Astrocyte (in vitro differentiated cells and primary cell): ENCODE measurements at regions not wholly inside any gene's neighbourhood (a gene's known extent, or its start where the extent isn't known, plus 50 kb on each side); places are given as distances from the start of the nearest gene placed in this dataset.

Experiments
- DNase-seq: peaks from one replicate; pipeline ENCODE4 v3.0.0-alpha.2; 2010; ENCODE audit warnings: low read depth
- FAIRE-seq: peaks from 2 replicates; lab custom pipeline; 2011; peaks lifted over from hg19 to GRCh38; lab: Jason Lieb, UNC
- H2AFZ ChIP-seq: 2 replicates; pipeline ENCODE4 v1.6.0; 2012; ENCODE audit warnings: low read depth, low read length, inconsistent platforms
- H3K27ac ChIP-seq: 2 replicates; pipeline ENCODE4 v1.5.1; 2011; ENCODE audit warnings: low read depth, low read length, inconsistent platforms
- H3K27me3 ChIP-seq: 2 replicates; pipeline ENCODE4 v1.6.0; 2011; ENCODE audit warnings: low read length, inconsistent platforms; ENCODE audit not compliant: insufficient read depth
- H3K36me3 ChIP-seq: 2 replicates; pipeline ENCODE4 v1.5.1; 2011; ENCODE audit warnings: low read length, inconsistent platforms; ENCODE audit not compliant: insufficient read depth
- H3K4me1 ChIP-seq: 2 replicates; pipeline ENCODE4 v1.5.1; 2011; ENCODE audit warnings: low read length, inconsistent platforms; ENCODE audit not compliant: insufficient read depth
- H3K4me2 ChIP-seq: 2 replicates; pipeline ENCODE4 v1.6.0; 2012; ENCODE audit warnings: low read length, inconsistent platforms
- H3K4me3 ChIP-seq: 2 replicates; pipeline ENCODE4 v1.5.1; 2011; ENCODE audit warnings: low read depth, mild to moderate bottlenecking, low read length, inconsistent platforms; ENCODE audit not compliant: insufficient read depth
- H3K79me2 ChIP-seq: 2 replicates; pipeline ENCODE4 v1.6.0; 2012; ENCODE audit warnings: mild to moderate bottlenecking, low read length, inconsistent platforms; ENCODE audit not compliant: insufficient read depth
- H3K9ac ChIP-seq: 2 replicates; pipeline ENCODE4 v1.6.0; 2012; ENCODE audit warnings: mild to moderate bottlenecking, low read length, inconsistent platforms
- H3K9me3 ChIP-seq: 2 replicates; pipeline ENCODE4 v1.5.1; 2012; ENCODE audit warnings: low read depth, mild to moderate bottlenecking, low read length, inconsistent platforms; ENCODE audit not compliant: insufficient read depth
- H4K20me1 ChIP-seq: 2 replicates; pipeline ENCODE4 v1.6.0; 2012; ENCODE audit warnings: low read length, inconsistent platforms; ENCODE audit not compliant: insufficient read depth
- H3K27ac Mint-ChIP-seq: one replicate; pipeline ENCODE4 v1.8.0; 2021; ENCODE audit warnings: mild to moderate bottlenecking, mixed read lengths; ENCODE audit not compliant: unreplicated experiment
- H3K27me3 Mint-ChIP-seq: one replicate; pipeline ENCODE4 v1.8.0; 2021; ENCODE audit warnings: low read depth, mixed read lengths; ENCODE audit not compliant: unreplicated experiment
- H3K36me3 Mint-ChIP-seq: one replicate; pipeline ENCODE4 v1.8.0; 2021; ENCODE audit warnings: low read depth, mixed read lengths; ENCODE audit not compliant: unreplicated experiment
- H3K4me1 Mint-ChIP-seq: one replicate; pipeline ENCODE4 v1.8.0; 2021; ENCODE audit warnings: low read depth, mixed read lengths; ENCODE audit not compliant: unreplicated experiment
- H3K4me3 Mint-ChIP-seq: one replicate; pipeline ENCODE4 v1.8.0; 2021; ENCODE audit warnings: mild to moderate bottlenecking, moderate library complexity, mixed read lengths; ENCODE audit not compliant: unreplicated experiment
- H3K9me3 Mint-ChIP-seq: one replicate; pipeline ENCODE4 v1.8.0; 2021; ENCODE audit warnings: mild to moderate bottlenecking, mixed read lengths; ENCODE audit not compliant: unreplicated experiment
- EZH2 ChIP-seq: IDR thresholded peaks from 2 replicates; pipeline ENCODE4 v1.6.1; 2012; ENCODE audit warnings: mild to moderate bottlenecking, low read length, inconsistent platforms; ENCODE audit not compliant: insufficient read depth
- TF ChIP-seq, protein P1 (sequence below): IDR thresholded peaks from 2 replicates; pipeline ENCODE4 v1.5.1; 2011; ENCODE audit warnings: low read depth, mild to moderate bottlenecking, inconsistent platforms, low read length, moderate library complexity; ENCODE audit not compliant: insufficient read depth

- Histone ChIP-seq H3K4me2 (no peak overlapping the region), H3K36me3 (no peaks in the 10 kb centered on the region), H3K79me2 (no peaks in the 10 kb centered on the region), H3K4me1 (no peaks in the 10 kb centered on the region), H3K9me3 (no peaks in the 10 kb centered on the region), H4K20me1 (no peaks in the 10 kb centered on the region), H3K27ac (no peak overlapping the region), H3K9ac (no peak overlapping the region), H3K4me3 (no peak overlapping the region), H3K27me3 (no peaks in the 10 kb centered on the region), H2AFZ (no peak overlapping the region)
- H3K27ac Mint-ChIP-seq, result no peak overlapping the region
- no peak overlapping the region for H3K4me3 Mint-ChIP-seq
- H3K9me3 Mint-ChIP-seq, result peaks cover 1% of the 10 kb centered on the region
- no peaks in the 10 kb centered on the region for H3K36me3 Mint-ChIP-seq
- H3K4me1 Mint-ChIP-seq, result no peaks in the 10 kb centered on the region
- peaks cover 3% of the 10 kb centered on the region for H3K27me3 Mint-ChIP-seq
- DNase-seq (no peak), FAIRE-seq (no peak)
- TF ChIP-seq, protein P1, sequence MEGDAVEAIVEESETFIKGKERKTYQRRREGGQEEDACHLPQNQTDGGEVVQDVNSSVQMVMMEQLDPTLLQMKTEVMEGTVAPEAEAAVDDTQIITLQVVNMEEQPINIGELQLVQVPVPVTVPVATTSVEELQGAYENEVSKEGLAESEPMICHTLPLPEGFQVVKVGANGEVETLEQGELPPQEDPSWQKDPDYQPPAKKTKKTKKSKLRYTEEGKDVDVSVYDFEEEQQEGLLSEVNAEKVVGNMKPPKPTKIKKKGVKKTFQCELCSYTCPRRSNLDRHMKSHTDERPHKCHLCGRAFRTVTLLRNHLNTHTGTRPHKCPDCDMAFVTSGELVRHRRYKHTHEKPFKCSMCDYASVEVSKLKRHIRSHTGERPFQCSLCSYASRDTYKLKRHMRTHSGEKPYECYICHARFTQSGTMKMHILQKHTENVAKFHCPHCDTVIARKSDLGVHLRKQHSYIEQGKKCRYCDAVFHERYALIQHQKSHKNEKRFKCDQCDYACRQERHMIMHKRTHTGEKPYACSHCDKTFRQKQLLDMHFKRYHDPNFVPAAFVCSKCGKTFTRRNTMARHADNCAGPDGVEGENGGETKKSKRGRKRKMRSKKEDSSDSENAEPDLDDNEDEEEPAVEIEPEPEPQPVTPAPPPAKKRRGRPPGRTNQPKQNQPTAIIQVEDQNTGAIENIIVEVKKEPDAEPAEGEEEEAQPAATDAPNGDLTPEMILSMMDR, result no peak
Measured at GRCh38 chr1:99152132-99152531, 112.2 kb upstream of the PLPPR4 start.

GRCh38 chr1:99163671-99164070, 100.6 kb upstream of the PLPPR4 start:
- no peaks in the 10 kb centered on the region for H3K27me3 ChIP-seq
- TF ChIP-seq, protein P1, result no peak
- TF ChIP-seq EZH2, result no peak
- H3K27ac ChIP-seq, result no peak overlapping the region
- Mint-ChIP-seq H3K27me3 (no peaks in the 10 kb centered on the region), H3K4me1 (no peaks in the 10 kb centered on the region), H3K9me3 (peaks cover 2% of the 10 kb centered on the region), H3K27ac (no peak overlapping the region), H3K4me3 (no peak overlapping the region), H3K36me3 (no peaks in the 10 kb centered on the region)
- no peak overlapping the region for H2AFZ ChIP-seq
- H3K9me3 ChIP-seq, result no peaks in the 10 kb centered on the region
- no peaks in the 10 kb centered on the region for H3K36me3 ChIP-seq
- H3K79me2 ChIP-seq, result no peaks in the 10 kb centered on the region
- no peak overlapping the region for H3K4me3 ChIP-seq
- FAIRE-seq (no peak), DNase-seq (no peak)
- no peaks in the 10 kb centered on the region for H4K20me1 ChIP-seq
- H3K9ac ChIP-seq, result no peak overlapping the region
- H3K4me1 ChIP-seq, result no peaks in the 10 kb centered on the region
- no peak overlapping the region for H3K4me2 ChIP-seq

DNA sequence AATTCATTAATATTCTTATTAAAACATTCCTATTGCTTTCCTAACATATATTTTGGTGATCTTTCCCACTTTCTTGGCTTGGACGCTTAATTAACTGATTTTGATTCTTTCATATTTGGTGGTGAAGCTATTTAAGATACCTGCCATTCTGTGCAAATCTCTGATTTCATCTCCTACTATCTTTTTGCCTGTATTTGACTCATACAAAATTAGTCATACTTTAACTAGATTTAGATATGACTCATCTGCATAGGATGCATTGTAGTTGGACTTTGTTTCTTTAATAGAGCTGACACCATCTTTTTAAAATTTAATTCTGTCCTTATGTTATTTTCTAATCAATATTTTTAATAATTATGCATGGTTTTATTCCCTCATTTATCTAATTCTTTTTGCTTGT, 93.8 kb upstream of the PLPPR4 start:
- no peak overlapping the region for H3K4me3 Mint-ChIP-seq
- Histone ChIP-seq H3K4me2 (no peak overlapping the region), H3K27me3 (no peaks in the 10 kb centered on the region), H3K4me1 (peaks cover 7% of the 10 kb centered on the region), H3K79me2 (no peaks in the 10 kb centered on the region), H3K4me3 (no peak overlapping the region), H3K27ac (no peak overlapping the region), H3K9ac (no peak overlapping the region), H3K9me3 (no peaks in the 10 kb centered on the region), H2AFZ (no peak overlapping the region), H4K20me1 (no peaks in the 10 kb centered on the region), H3K36me3 (no peaks in the 10 kb centered on the region)
- peak; percentile 63 for DNase-seq
- H3K36me3 Mint-ChIP-seq, result no peaks in the 10 kb centered on the region
- peaks cover 8% of the 10 kb centered on the region for H3K4me1 Mint-ChIP-seq
- H3K27ac Mint-ChIP-seq, result no peak overlapping the region
- no peak for FAIRE-seq
- TF ChIP-seq, protein P1, result no peak
- TF ChIP-seq EZH2, result no peak
- no peaks in the 10 kb centered on the region for H3K9me3 Mint-ChIP-seq
- no peaks in the 10 kb centered on the region for H3K27me3 Mint-ChIP-seq
